ENCODE measurements at regions not wholly inside any gene's neighbourhood (a gene's known extent, or its start where the extent isn't known, plus 50 kb on each side); places are given as distances from the start of the nearest gene placed in this dataset.
"Not testable (repeated sequence)": the region's sequence is repeated elsewhere in the genome, so short reads cannot be mapped to it uniquely, and the experiment has no call there.

DNA sequence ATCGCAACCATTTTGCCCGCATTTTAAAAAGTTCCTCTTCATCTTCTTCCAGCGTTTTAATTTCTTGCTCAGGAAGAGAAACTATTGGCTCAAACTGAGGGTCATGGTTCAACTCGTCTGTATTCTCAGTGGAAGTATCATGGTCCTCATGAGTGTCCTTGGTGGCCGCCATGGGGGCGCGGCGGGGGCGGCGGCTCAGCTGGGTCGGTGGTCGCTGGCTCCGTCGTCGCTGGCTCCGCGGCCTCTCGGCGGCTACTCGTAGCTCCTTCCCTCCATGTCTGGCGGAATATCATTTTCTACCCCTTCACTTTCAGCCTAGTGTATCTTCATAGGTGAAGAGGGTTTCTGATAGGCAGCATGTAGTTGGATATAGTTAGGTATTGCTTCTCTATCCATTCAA lies 492.0 kb upstream of the MAGEB18 start:
- no peak for DNase-seq

DNA sequence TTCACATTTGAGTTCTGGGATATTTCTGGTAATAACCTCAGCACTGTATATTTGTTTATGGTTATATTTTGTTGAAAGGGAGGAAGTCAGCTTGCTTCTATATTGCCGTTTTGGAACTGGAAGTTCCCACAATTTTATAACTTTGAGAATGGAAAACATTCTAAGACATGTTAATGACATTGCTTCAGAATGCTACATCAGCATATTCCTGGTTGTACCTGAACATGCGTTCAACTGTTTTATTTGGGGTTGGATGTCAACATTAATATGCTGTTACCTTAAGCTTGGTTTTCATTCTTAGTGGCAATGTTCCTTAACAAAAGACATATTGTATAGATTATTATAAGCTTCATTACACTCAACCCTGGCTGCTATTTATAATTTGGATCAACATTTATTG lies 489.4 kb upstream of the MAGEB18 start:
- no peak for DNase-seq

GRCh38 chrX:25650216-25650820 lies 487.8 kb upstream of the MAGEB18 start:
- no peak for DNase-seq

GRCh38 chrX:25659317-25659716 lies 478.8 kb upstream of the MAGEB18 start:
- no peak for DNase-seq

GRCh38 chrX:25663701-25664100 lies 474.4 kb upstream of the MAGEB18 start:
- no peak for DNase-seq

- DNase-seq: no peak
Measured at GRCh38 chrX:25665431-25665830, 472.7 kb upstream of the MAGEB18 start.

- DNase-seq: no peak
Measured at GRCh38 chrX:25667681-25668080, 470.5 kb upstream of the MAGEB18 start.

DNA sequence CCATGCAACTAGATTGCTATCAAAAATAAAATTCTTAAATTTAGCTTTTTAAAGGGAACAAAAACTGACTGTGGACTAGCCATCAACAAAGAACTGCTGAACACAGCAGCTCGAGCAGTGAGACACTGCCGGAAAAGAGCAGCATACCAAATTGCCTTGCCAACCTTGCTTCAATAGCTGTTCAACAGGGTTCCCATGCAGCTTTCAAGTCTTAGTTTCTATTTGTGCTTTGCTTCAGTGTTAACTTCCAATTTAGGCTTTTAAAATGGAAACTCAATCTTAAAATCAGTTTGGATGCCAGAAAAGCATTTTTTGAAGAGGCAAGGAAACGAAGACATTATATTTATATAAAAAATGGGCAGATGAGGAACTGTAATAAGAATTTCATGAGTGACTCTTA lies 463.4 kb upstream of the MAGEB18 start:
- no peak for DNase-seq

DNA sequence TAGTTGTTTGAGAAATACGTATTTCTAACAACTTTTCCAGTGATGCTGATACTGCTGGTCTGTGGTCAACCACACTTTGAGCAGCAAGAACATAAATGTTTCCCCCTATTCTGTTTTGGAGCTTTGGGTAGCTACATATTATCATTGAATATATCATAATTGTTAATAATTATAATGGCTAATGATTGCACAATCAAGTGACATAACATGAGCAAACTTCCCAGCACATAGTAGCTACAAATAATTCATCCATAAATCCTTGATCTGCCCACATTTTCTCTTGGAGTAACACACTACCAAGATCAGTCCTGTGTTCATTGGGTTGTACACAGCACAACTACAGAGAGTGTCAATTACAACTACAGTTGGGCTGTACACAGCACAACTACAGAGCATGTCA lies 436.3 kb upstream of the MAGEB18 start:
- no peak for DNase-seq

GRCh38 chrX:25717122-25717521 lies 421.0 kb upstream of the MAGEB18 start:
- no peak for DNase-seq

GRCh38 chrX:25721564-25721963 lies 416.6 kb upstream of the MAGEB18 start:
- DNase-seq: peak; percentile 4

- DNase-seq: peak; percentile 1
Measured at GRCh38 chrX:25726539-25726938, 411.6 kb upstream of the MAGEB18 start.

- DNase-seq: no peak
Measured at GRCh38 chrX:25733148-25733547, 405.0 kb upstream of the MAGEB18 start.

DNA sequence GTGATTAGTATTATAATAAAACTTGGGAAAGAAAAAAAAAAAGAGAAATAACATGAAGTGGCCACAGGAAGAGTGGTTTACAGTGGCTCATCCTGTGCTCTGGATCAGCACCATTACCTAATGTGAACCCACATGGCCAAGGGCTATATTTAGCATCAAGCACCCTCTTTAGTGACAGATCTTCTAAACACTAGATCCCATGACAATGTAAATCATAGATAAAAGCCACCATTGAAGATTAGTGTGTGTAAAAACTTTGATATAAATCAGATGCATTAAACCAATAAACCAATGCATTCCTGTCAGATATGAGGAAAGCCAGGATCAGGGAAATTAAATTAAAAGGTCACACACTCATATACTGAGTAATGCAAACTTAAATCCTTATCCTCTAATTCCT lies 400.6 kb upstream of the MAGEB18 start:
- DNase-seq: no peak

GRCh38 chrX:25742334-25742733 lies 395.8 kb upstream of the MAGEB18 start:
- no peak for DNase-seq

DNA sequence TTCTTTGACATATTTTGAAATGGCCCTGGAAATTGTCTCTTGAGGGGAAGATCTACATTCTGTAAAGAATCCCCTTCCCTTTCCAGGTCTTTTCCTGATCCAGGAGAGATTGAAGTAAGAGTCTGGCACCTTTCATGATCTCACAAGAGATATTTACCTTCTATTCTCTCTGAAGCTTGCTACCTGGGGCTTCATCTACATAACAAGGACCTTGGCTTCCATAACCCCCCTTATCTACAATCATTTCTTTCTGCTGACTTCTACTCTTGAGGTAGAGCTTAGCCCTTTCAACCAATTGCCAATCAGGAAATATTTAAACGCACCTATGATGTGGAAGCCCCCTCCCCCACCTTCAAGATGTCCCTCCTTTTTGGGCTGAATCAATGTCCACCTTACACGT lies 383.7 kb upstream of the MAGEB18 start:
- DNase-seq: no peak

DNA sequence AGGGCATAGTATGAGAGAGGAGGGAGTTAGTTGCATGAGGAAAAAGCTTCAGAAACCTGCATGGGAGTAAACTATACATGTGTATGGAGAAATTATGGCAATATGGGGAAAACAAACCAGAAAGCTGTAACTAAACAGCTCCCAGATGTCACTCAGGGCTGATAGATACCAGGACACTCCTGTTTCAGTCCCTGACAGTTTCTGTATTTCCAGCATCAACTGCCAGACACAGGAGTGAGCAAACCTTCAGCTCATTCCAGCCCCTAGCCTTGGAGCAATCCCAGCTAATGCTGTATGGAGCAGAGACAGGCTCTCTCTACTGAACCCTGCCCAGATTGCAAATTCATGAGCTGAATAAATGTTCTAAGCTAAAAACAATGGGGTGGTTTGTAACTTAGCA lies 382.9 kb upstream of the MAGEB18 start:
- DNase-seq: no peak

DNA sequence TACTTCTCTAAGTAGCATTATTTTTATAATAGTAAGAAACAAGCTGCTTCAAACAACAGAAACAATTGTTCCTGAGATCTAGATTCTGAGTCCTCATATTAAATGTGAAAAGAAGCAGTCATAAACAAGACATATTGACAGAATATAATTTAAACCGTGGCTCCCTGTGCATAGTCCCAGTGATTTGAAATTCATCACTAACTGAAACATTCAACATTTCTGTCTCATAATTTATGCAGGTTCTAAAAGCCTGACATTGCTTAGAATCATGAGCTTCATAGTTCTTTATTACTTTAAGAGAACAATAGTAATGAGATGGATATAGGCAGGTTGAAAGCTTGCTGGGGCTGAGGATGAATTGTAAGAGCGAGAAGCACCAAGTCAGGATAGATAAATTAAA lies 375.5 kb upstream of the MAGEB18 start:
- DNase-seq: no peak

- DNase-seq: not testable (repeated sequence)
Measured at GRCh38 chrX:25771853-25772252, 366.3 kb upstream of the MAGEB18 start.

GRCh38 chrX:25797796-25798195 lies 340.3 kb upstream of the MAGEB18 start:
- not testable (repeated sequence) for DNase-seq

DNA sequence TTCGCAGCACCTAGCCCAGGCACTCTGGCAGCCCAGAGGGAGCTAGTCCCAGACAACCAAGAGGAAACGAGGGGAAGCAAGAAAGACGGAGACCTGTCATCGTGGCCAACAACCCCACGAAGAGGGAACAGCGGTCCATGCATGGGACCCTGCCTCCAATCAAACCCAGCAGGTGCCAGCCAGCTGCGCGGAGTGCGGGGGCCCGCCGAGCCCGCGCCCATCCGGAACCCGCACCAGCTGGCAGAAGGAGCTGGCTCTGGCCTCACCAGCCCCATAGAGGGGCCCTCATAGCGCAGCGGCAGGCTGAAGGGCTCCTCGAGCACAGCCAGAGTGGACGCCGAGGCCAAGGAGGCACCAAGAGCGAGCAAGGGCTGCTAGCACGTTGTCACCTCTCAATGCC lies 332.4 kb upstream of the MAGEB18 start:
- DNase-seq: no peak

DNA sequence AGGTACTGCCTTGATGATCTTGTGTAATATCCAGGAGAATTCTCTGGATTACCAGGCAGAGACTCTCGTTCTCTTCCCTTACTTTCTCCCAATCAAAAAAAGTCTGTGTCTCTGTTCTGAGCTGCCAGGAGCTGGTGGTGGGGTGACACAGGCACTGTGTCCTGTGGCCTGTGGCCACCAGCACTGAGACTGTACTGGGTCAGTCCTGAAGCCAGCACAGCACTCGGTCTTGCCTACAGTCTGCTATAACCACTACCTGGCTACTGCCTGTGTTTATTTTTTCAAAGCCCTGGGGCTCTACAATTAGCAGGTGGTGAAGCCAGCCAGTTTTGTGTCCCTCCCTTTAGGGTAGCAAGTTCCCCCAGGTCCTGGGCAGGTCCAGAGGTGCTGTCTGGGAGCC lies 331.1 kb upstream of the MAGEB18 start:
- no peak for DNase-seq

GRCh38 chrX:25810202-25810601 lies 327.9 kb upstream of the MAGEB18 start:
- DNase-seq: peak; percentile 1

DNA sequence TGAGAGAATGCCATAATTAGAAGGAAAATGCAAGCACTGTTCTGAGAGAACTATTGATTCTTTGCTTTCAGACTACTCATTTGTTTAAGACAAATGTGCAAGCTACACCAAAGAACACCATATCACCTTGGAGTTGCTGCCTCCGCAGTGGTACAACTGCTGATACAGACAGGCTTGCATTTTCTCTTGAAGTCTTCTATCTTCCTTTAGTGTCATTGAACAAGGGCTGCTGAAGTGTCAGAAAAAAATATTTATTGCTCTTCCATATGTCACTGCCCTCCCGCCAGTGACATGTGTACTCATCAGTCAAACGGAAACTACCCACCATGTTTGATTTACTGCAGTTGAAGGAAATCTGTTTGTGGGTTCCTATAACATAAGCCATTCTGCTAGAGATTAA lies 318.3 kb upstream of the MAGEB18 start:
- no peak for DNase-seq

GRCh38 chrX:25851141-25851540 lies 287.0 kb upstream of the MAGEB18 start:
- DNase-seq: no peak

DNA sequence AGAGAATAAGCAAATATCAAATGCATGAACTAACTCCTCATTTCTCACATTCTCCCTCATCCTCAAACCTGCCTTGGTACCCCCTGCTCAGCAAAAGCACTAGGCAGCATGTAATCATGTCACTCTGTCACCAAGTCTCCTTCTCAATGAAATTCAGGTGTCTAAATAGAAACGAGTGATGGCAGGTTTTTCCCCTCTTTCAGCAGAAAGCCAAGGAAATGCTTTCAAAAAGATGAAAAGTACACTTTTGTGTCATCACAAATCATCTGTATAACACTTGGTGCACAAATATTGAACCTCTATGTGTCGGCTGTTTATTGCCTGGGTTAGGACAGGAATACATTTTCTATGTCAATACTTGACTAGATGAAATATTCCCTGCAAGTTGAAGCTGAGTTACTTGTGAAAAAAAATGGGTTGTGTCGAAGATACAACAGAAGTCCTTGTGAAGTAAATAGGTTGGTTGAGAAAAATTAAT lies 285.1 kb upstream of the MAGEB18 start:
- no peak for DNase-seq

All from kidney glomerular epithelial cell (primary cell).